Epithelial cell of proximal tubule (primary cell): ENCODE measurements at regions not wholly inside any gene's neighbourhood (a gene's known extent, or its start where the extent isn't known, plus 50 kb on each side); places are given as distances from the start of the nearest gene placed in this dataset.
"Not testable (repeated sequence)": the region's sequence is repeated elsewhere in the genome, so short reads cannot be mapped to it uniquely, and the experiment has no call there.

Experiments used
- DNase-seq: peaks from one replicate; pipeline ENCODE4 v3.0.0-alpha.2; 2011; ENCODE audit warnings: low read depth
- H3K4me3 ChIP-seq: 2 replicates; pipeline ENCODE4 v1.5.1; 2011; ENCODE audit warnings: low read depth, mild to moderate bottlenecking, low read length
- CTCF ChIP-seq: conservative IDR thresholded peaks from 2 replicates; pipeline ENCODE4 v1.5.1; 2012; ENCODE audit warnings: low read depth, mild to moderate bottlenecking, low read length

- DNase-seq: no peak
- TF ChIP-seq CTCF: peak; percentile 3
- no peak overlapping the region for H3K4me3 ChIP-seq
Observed at GRCh38 chr14:58772794-58773620, 135.2 kb downstream of the DACT1 start.

GRCh38 chr14:58774531-58774930 is 136.8 kb downstream of the DACT1 start:
- TF ChIP-seq CTCF: no peak
- no peak overlapping the region for H3K4me3 ChIP-seq
- DNase-seq: no peak

- DNase-seq: not testable (repeated sequence)
Observed at GRCh38 chr14:58775130-58775529, 137.4 kb downstream of the DACT1 start.

GRCh38 chr14:58776516-58776915 is 138.8 kb downstream of the DACT1 start:
- TF ChIP-seq CTCF: no peak
- H3K4me3 ChIP-seq: no peak overlapping the region
- no peak for DNase-seq

More at GRCh38 chr14:58775130-58775529, 137.4 kb downstream of the DACT1 start:
- not testable (repeated sequence) for H3K4me3 ChIP-seq

- H3K4me3 ChIP-seq: no peak overlapping the region
- no peak for TF ChIP-seq CTCF
- no peak for DNase-seq
Observed at GRCh38 chr14:58777541-58777979, 139.8 kb downstream of the DACT1 start.

GRCh38 chr14:58778202-58778601 is 140.4 kb downstream of the DACT1 start:
- H3K4me3 ChIP-seq: no peak overlapping the region
- no peak for DNase-seq
- no peak for TF ChIP-seq CTCF

GRCh38 chr14:58779376-58779775 is 141.6 kb downstream of the DACT1 start:
- no peak for TF ChIP-seq CTCF
- H3K4me3 ChIP-seq: no peak overlapping the region
- DNase-seq: no peak
